A549 (cell line): ENCODE measurements at regions not wholly inside any gene's neighbourhood (a gene's known extent, or its start where the extent isn't known, plus 50 kb on each side); places are given as distances from the start of the nearest gene placed in this dataset.

ENCODE experiments used
- ATAC-seq, 2 experiments: fragments of 200-7000 bp in 1 of 2; fragments of >200 bp in 1 of 2; cut with Nextera tagmentation in 1 of 2; cut with Tn5 transposase in 1 of 2; 3 replicates each; pipeline versions ENCODE4 v1.8.0 to v1.9.1; 2018 to 2020; ENCODE audit warnings: mild to moderate bottlenecking in 1 of 2, moderate library complexity in 1 of 2
- CTCF ChIA-PET: fragments of 300-600 bp; sonication (Branson Sonifier 250); formaldehyde crosslinking; extraction: SDS; loops from one replicate; lab custom pipeline; 2021; ENCODE audit warnings: antibody characterized with exemption, inconsistent platforms; lab: Yijun Ruan, JAX
- POLR2A ChIA-PET: fragments of 350-600 bp; formaldehyde crosslinking; extraction: SDS; loops from one replicate; lab custom pipeline; 2021; ENCODE audit warnings: antibody characterized with exemption, inconsistent platforms; lab: Yijun Ruan, JAX
- DNase-seq, 2 experiments: peaks; one replicate each; pipeline versions ENCODE4 v3.0.0 to v3.0.0-alpha.2; 2011 to 2016; ENCODE audit warnings: low read depth in 1 of 2, low spot score in 1 of 2
- FAIRE-seq: peaks from 2 replicates; lab custom pipeline; 2011; peaks lifted over from hg19 to GRCh38; lab: Jason Lieb, UNC
- H3K27ac ChIP-seq, 2 experiments: fragments of >200 bp; sonication (Bioruptor Twin); formaldehyde crosslinking; 3 replicates each; pipeline ENCODE4 v1.5.1; 2016 to 2017
- H3K4me1 ChIP-seq: fragments of >200 bp; sonication (Bioruptor Twin); formaldehyde crosslinking; 3 replicates; pipeline ENCODE4 v1.6.1; 2016
- H3K4me2 ChIP-seq: fragments of >200 bp; sonication (Bioruptor Twin); formaldehyde crosslinking; 3 replicates; pipeline ENCODE4 v1.6.1; 2016
- H3K4me3 ChIP-seq: fragments of >200 bp; sonication (Bioruptor Twin); formaldehyde crosslinking; 3 replicates; pipeline ENCODE4 v1.5.1; 2016
- H3K9me3 ChIP-seq: fragments of >200 bp; sonication (Bioruptor Twin); formaldehyde crosslinking; 3 replicates; pipeline ENCODE4 v1.6.1; 2016
- CHD4 ChIP-seq: fragments of 200-600 bp; sonication (generic); IDR thresholded peaks from 2 replicates; pipeline ENCODE4 v1.6.1; 2016; ENCODE audit warnings: antibody characterized with exemption, mild to moderate bottlenecking, borderline replicate concordance
- ELK1 ChIP-seq: fragments of 150-350 bp; IDR thresholded peaks from 2 replicates; pipeline ENCODE4 v1.6.1; 2014; ENCODE audit warnings: low read depth, mild to moderate bottlenecking, low read length
- FOSL2 ChIP-seq, 2 experiments: fragments of 450-650 bp in 1 of 2; fragments of >200 bp in 1 of 2; sonication (Bioruptor Twin) in 1 of 2; formaldehyde crosslinking; IDR thresholded peaks; 2 replicates each; pipeline versions ENCODE4 v1.5.0 to v1.6.1; 2016 to 2020; ENCODE audit warnings: mild to moderate bottlenecking in 1 of 2, moderate library complexity in 1 of 2
- GATA3 ChIP-seq: IDR thresholded peaks from 2 replicates; pipeline ENCODE4 v1.6.1; 2012; ENCODE audit warnings: borderline replicate concordance
- HOXA7 ChIP-seq: fragments of 250-450 bp; sonication (Bioruptor Pico); IDR thresholded peaks from 2 replicates; pipeline ENCODE4 v1.5.0; 2020; ENCODE audit warnings: mild to moderate bottlenecking, moderate library complexity
- HOXB13 ChIP-seq: fragments of 250-450 bp; sonication (Bioruptor Pico); IDR thresholded peaks from 2 replicates; pipeline ENCODE4 v1.5.0; 2020; ENCODE audit warnings: low read depth, mild to moderate bottlenecking, moderate library complexity
- HOXB5 ChIP-seq: fragments of 250-450 bp; sonication (Bioruptor Pico); IDR thresholded peaks from 2 replicates; pipeline ENCODE4 v1.5.0; 2020; ENCODE audit warnings: mild to moderate bottlenecking, moderate library complexity
- KDM5A ChIP-seq: fragments of 200-600 bp; sonication (generic); IDR thresholded peaks from 2 replicates; pipeline ENCODE4 v1.6.1; 2016; ENCODE audit warnings: antibody characterized with exemption, mild to moderate bottlenecking
- MAX ChIP-seq: IDR thresholded peaks from 2 replicates; pipeline ENCODE4 v1.6.1; 2012
- MAZ ChIP-seq: fragments of 150-350 bp; IDR thresholded peaks from 2 replicates; pipeline ENCODE4 v1.6.1; 2014; ENCODE audit warnings: antibody characterized with exemption, low read depth, low read length, borderline replicate concordance
- NFE2L2 ChIP-seq: fragments of 150-350 bp; conservative IDR thresholded peaks from 2 replicates; pipeline ENCODE4 v1.6.1; 2014; ENCODE audit warnings: low read length
- NR3C1 ChIP-seq: fragments of >200 bp; sonication (Bioruptor Twin); formaldehyde crosslinking; IDR thresholded peaks from 3 replicates; pipeline ENCODE4 v1.6.1; 2017
- POLR2A ChIP-seq: IDR thresholded peaks from 2 replicates; pipeline ENCODE4 v1.6.1; 2012; ENCODE audit warnings: mild to moderate bottlenecking, low read length
- RARB ChIP-seq: fragments of 250-450 bp; sonication (Bioruptor Pico); IDR thresholded peaks from 2 replicates; pipeline ENCODE4 v1.8.0; 2021; ENCODE audit warnings: mild to moderate bottlenecking, moderate library complexity
- ZNF302 ChIP-seq: fragments of 250-450 bp; sonication (Bioruptor Pico); IDR thresholded peaks from 2 replicates; pipeline ENCODE4 v1.9.0; 2021; ENCODE audit warnings: inconsistent platforms, mild to moderate bottlenecking, moderate library complexity
- ZSCAN20 ChIP-seq: fragments of 250-450 bp; sonication (Bioruptor Pico); IDR thresholded peaks from 2 replicates; pipeline ENCODE4 v1.8.0; 2022; ENCODE audit warnings: mild to moderate bottlenecking, moderate library complexity
- WGBS: methylation state at CpG from one replicate; pipeline ENCODE4 v1.1.6; 2017; ENCODE audit errors: missing lambda C conversion rate; 5-methylcytosine and 5-hydroxymethylcytosine counted together
- TF ChIP-seq, protein P1 (sequence below): fragments of >200 bp; sonication (Bioruptor Twin); formaldehyde crosslinking; IDR thresholded peaks from 2 replicates; pipeline ENCODE4 v1.6.1; 2016
- TF ChIP-seq, protein P2 (sequence below): fragments of 250-450 bp; sonication (Bioruptor Pico); IDR thresholded peaks from 2 replicates; pipeline ENCODE4 v1.5.0; 2021; ENCODE audit warnings: mild to moderate bottlenecking, moderate library complexity, borderline replicate concordance

DNA sequence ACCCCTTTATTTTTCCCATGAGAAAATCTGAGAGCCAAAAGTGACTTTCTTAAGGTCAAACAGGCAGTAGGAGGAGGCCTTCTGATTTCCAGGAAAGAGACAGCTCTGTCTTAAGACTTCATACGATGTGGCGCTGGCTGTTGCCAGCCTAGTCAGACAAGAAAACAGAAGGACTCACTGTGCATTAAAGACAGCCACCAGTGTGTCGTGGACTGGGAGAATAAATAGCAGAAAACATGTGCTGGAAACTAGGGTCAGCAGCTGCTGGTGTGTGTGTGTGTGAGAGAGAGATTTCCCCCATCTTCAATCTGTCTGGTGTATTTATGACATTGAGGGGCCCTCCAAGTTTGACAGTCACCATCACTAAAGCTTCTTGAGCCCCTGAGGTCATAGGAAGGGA is 708.6 kb upstream of the TMEM132C start:
- no peak for FAIRE-seq
- Histone ChIP-seq H3K4me3 (no peak overlapping the region), H3K4me1 (no peaks in the 10 kb centered on the region)
- CTCF ChIA-PET, result no interaction called here
- no peak for TF ChIP-seq POLR2A
- TF ChIP-seq MAZ, result no peak
- TF ChIP-seq, all 56 proteins: peak for 0
- Histone ChIP-seq H3K4me2 (no peak overlapping the region), H3K27ac (no peak overlapping the region), H3K9me3 (no peaks in the 10 kb centered on the region; the same call in 2 of the 3 replicates)
- no peak for ATAC-seq
- no peak for DNase-seq
- WGBS, result 30% methylated on average over 3 of the region's 3 CpGs
- POLR2A ChIA-PET, result no interaction called here

DNA sequence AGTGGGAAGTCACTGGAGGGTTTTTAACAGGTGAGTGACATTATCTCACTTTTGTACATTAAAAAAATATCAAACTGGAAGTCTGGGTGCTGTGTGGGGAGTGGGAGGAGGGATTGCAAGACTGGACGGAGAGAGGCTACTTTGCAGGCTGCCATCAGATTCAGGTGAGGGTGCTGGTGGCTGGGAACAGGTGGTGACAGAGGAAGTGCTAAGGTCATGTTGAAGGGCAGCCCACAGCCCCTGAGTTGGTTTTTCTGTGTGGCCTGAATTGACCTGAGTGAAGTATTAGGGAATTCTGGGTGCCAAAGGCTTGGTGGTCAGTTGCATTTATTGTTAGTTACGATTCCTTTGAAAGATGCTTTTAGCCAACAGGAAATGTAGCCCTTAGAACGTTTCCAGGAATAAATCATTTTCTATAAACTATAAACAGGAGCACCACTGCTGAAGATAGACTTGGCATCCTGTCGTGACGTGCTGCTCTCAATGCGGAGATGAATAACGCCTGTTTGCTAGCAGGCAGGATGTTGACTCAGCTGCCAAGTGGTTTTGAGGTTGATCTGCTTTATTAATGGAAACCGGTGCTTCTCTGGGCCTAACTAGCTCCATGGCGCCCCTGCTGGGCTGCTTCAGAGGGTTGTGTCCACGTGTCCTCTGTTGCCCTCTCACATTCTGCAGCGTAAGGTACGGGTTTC is 707.5 kb upstream of the TMEM132C start:
- TF ChIP-seq MAX, result 0 out of 2 replicates have a peak, but pooled peaks have one; percentile 20
- no peak for TF ChIP-seq FOSL2 (IDR thresholded peaks at IDR 0.05)
- no peak for TF ChIP-seq FOSL2 (CRISPR knock-in tag; IDR thresholded peaks at IDR 0.05)
- TF ChIP-seq HOXA7 (CRISPR knock-in tag), result no peak
- no peak for TF ChIP-seq ELK1
- FAIRE-seq (no peak), ATAC-seq (peak in 1 of 2 experiments; percentile 67; a peak in 3 of 6 replicates), DNase-seq (peak in 1 of 2 experiments; percentile 54)
- no peak overlapping the region for H3K4me3 ChIP-seq
- no peak overlapping the region for H3K27ac ChIP-seq
- 6% methylated on average over 12 of the region's 12 CpGs for WGBS
- ChIA-PET CTCF (no interaction called here), POLR2A (no interaction called here)
- H3K4me1 ChIP-seq, result no peaks in the 10 kb centered on the region
- H3K9me3 ChIP-seq, result no peaks in the 10 kb centered on the region
- H3K4me2 ChIP-seq, result no peak overlapping the region

DNA sequence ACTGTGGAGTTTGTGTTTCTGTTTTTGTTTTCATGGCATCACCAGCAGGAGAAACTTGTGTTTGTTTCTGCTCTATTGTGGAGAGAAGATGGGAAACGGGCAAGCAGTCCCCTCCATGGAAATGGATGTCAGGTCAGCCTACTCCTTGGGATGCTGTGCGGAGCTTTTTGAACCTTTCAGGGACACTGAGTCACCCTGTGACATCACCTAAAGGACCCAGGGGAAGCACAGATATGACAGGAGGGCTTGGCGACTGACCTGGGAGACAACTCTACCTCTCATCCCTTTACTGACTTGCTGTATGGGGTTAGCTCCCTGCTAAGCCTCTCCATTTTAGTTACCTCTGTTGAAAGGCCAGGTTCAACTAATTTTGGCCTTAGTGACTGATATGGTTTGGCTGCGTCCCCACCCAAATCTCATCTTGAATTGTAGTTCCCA is 706.9 kb upstream of the TMEM132C start:
- Histone ChIP-seq H3K4me3 (no peak overlapping the region), H3K9me3 (no peaks in the 10 kb centered on the region), H3K27ac (no peak overlapping the region), H3K4me2 (no peak overlapping the region), H3K4me1 (no peaks in the 10 kb centered on the region)
- WGBS, result 23% methylated on average over 4 of the region's 4 CpGs
- ATAC-seq, result no peak
- ChIA-PET CTCF (no interaction called here), POLR2A (no interaction called here)
- no peak for FAIRE-seq
- TF ChIP-seq ZSCAN20 (CRISPR knock-in tag) (no peak), HOXB13 (CRISPR knock-in tag) (no peak), CHD4 (no peak), ZNF302 (CRISPR knock-in tag) (no peak), NR3C1 (no peak)
- no peak for DNase-seq

DNA sequence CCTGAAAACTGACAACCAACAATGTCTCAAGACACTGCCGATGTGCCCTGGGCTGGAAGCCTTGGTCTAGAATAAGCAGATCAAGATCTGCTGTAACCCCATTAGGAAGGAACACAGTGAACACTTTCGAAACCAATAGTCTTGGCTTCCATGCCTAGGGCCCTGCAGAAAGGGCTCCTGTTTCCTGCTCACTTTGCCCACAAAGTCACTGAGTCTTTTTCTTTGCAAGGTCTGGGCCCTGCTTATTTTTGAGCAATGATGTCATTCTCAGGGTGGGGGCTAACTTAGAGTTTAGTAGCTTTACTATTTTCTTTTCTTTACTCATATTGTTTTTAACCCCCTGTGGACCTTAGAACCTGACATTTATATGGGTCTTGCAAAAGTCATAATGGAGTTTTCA is 704.2 kb upstream of the TMEM132C start:
- TF ChIP-seq RARB (CRISPR knock-in tag) (no peak), GATA3 (no peak), NFE2L2 (no peak)
- 3% methylated on average over 2 of the region's 2 CpGs for WGBS
- Histone ChIP-seq H3K27ac (no peak overlapping the region), H3K4me1 (no peaks in the 10 kb centered on the region), H3K9me3 (no peaks in the 10 kb centered on the region; the same call in 2 of the 3 replicates), H3K4me2 (no peak overlapping the region), H3K4me3 (no peak overlapping the region)
- ChIA-PET CTCF (no interaction called here), POLR2A (no interaction called here)
- ATAC-seq (no peak), DNase-seq (no peak), FAIRE-seq (no peak)

DNA sequence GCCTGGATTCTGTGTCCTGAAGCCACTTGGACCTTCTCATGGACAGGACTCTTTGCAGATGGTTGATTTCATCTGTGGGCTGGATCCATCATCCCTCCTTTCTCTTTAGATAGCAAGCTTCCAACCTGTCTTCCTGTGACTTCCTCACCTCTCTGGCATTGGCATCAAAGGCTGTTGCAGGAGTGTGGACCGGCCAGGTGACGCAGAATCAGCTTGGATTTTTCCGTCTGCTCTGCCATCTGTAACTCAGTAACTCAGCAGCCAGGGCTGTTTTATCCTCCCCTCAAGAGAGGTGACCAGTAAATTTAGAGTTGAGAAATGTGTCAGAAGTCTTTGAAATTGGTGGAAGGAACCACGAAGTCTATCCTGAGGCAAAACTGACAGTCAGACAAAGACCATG is 701.7 kb upstream of the TMEM132C start:
- FAIRE-seq, result no peak
- Histone ChIP-seq H3K4me1 (no peaks in the 10 kb centered on the region), H3K4me2 (no peak overlapping the region), H3K4me3 (no peak overlapping the region), H3K9me3 (no peaks in the 10 kb centered on the region; the same call in 2 of the 3 replicates), H3K27ac (no peak overlapping the region)
- ChIA-PET POLR2A (no interaction called here), CTCF (no interaction called here)
- WGBS, result 62% methylated on average over 4 of the region's 4 CpGs
- ATAC-seq, result no peak
- no peak for DNase-seq
- TF ChIP-seq HOXB13 (CRISPR knock-in tag), result no peak
- TF ChIP-seq HOXB5 (CRISPR knock-in tag), result no peak
- TF ChIP-seq, protein P1, sequence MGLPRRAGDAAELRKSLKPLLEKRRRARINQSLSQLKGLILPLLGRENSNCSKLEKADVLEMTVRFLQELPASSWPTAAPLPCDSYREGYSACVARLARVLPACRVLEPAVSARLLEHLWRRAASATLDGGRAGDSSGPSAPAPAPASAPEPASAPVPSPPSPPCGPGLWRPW, result no peak
- TF ChIP-seq, protein P2, sequence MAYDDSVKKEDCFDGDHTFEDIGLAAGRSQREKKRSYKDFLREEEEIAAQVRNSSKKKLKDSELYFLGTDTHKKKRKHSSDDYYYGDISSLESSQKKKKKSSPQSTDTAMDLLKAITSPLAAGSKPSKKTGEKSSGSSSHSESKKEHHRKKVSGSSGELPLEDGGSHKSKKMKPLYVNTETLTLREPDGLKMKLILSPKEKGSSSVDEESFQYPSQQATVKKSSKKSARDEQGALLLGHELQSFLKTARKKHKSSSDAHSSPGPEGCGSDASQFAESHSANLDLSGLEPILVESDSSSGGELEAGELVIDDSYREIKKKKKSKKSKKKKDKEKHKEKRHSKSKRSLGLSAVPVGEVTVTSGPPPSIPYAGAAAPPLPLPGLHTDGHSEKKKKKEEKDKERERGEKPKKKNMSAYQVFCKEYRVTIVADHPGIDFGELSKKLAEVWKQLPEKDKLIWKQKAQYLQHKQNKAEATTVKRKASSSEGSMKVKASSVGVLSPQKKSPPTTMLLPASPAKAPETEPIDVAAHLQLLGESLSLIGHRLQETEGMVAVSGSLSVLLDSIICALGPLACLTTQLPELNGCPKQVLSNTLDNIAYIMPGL (CRISPR knock-in tag), result no peak
- TF ChIP-seq NFE2L2, result no peak
- TF ChIP-seq MAZ, result no peak
- no peak for TF ChIP-seq KDM5A
